DMS 273 treated with DMSO at 0.1 percent for 48 hours (cell line): ENCODE measurements at regions not wholly inside any gene's neighbourhood (a gene's known extent, or its start where the extent isn't known, plus 50 kb on each side); places are given as distances from the start of the nearest gene placed in this dataset.

Source experiments
- DNase-seq: peaks from one replicate; lab custom pipeline; 2025; lab: John Stamatoyannopoulos, UW

GRCh38 chr13:74966275-74966674 is 515.7 kb downstream of the TBC1D4 start:
- no peak for DNase-seq

- DNase-seq, result no peak
Measured at GRCh38 chr13:74945637-74946036, 536.3 kb downstream of the TBC1D4 start.

GRCh38 chr13:74931698-74932433 is 550.1 kb downstream of the TBC1D4 start:
- DNase-seq, result no peak

GRCh38 chr13:74930402-74931165 is 551.4 kb downstream of the TBC1D4 start:
- DNase-seq, result no peak

- no peak for DNase-seq
Measured at GRCh38 chr13:74929436-74929835, 552.5 kb downstream of the TBC1D4 start.

- DNase-seq, result no peak
Measured at GRCh38 chr13:74927823-74928222, 554.1 kb downstream of the TBC1D4 start.

GRCh38 chr13:74922963-74923362 is 559.0 kb downstream of the TBC1D4 start:
- no peak for DNase-seq

GRCh38 chr13:74921326-74921725 is 560.6 kb downstream of the TBC1D4 start:
- no peak for DNase-seq

GRCh38 chr13:74920920-74921319 is 561.0 kb downstream of the TBC1D4 start:
- no peak for DNase-seq

GRCh38 chr13:74920361-74920760 is 561.6 kb downstream of the TBC1D4 start:
- DNase-seq, result no peak

- DNase-seq, result no peak
Measured at GRCh38 chr13:74919914-74920313, 562.1 kb downstream of the TBC1D4 start.

- no peak for DNase-seq
Measured at GRCh38 chr13:74912898-74913297, 569.1 kb downstream of the TBC1D4 start.

- no peak for DNase-seq
Measured at GRCh38 chr13:74910415-74910814, 571.6 kb downstream of the TBC1D4 start.

- DNase-seq, result no peak
Measured at GRCh38 chr13:74907788-74908187, 574.2 kb downstream of the TBC1D4 start.

- no peak for DNase-seq
Measured at GRCh38 chr13:74904556-74904955, 577.4 kb downstream of the TBC1D4 start.

- no peak for DNase-seq
Measured at GRCh38 chr13:74895042-74895796, 586.8 kb downstream of the TBC1D4 start.

GRCh38 chr13:74892096-74892495 is 589.9 kb downstream of the TBC1D4 start:
- DNase-seq, result no peak

- no peak for DNase-seq
Measured at GRCh38 chr13:74891610-74892009, 590.4 kb downstream of the TBC1D4 start.

- no peak for DNase-seq
Measured at GRCh38 chr13:74889321-74889720, 592.6 kb downstream of the TBC1D4 start.

GRCh38 chr13:74886502-74886901 is 595.5 kb downstream of the TBC1D4 start:
- no peak for DNase-seq

- no peak for DNase-seq
Measured at GRCh38 chr13:74883834-74884233, 598.1 kb downstream of the TBC1D4 start.

- no peak for DNase-seq
Measured at GRCh38 chr13:74871369-74872070, 610.4 kb downstream of the TBC1D4 start.
